HepG2 (cell line): ENCODE measurements at regions not wholly inside any gene's neighbourhood (a gene's known extent, or its start where the extent isn't known, plus 50 kb on each side); places are given as distances from the start of the nearest gene placed in this dataset.

Experiments used
- ATAC-seq: fragments of 200-7000 bp; cut with Tn5 transposase; 3 replicates; pipeline ENCODE4 v1.9.1; 2020; ENCODE audit warnings: mild to moderate bottlenecking, moderate library complexity
- BruUV-seq: library from RNA; stranded (reverse); fragments of 400-500 nt; replicated peaks from 2 replicates; lab custom pipeline; 2021; lab: Mats Ljungman, UMichigan
- CTCF ChIA-PET: fragments of 300-600 bp; formaldehyde crosslinking; extraction: SDS; loops from one replicate; lab custom pipeline; 2021; ENCODE audit warnings: low total read pairs, inconsistent platforms, low intra/inter-chr PET ratio; lab: Yijun Ruan, JAX
- POLR2A ChIA-PET: fragments of 350-600 bp; sonication (Branson Sonifier 250); formaldehyde crosslinking; loops from one replicate; lab custom pipeline; 2020; ENCODE audit warnings: antibody characterized with exemption, inconsistent platforms; lab: Yijun Ruan, JAX
- DNase-seq: peaks from one replicate; pipeline ENCODE4 v3.0.0-alpha.2; 2015; ENCODE audit warnings: low spot score
- FAIRE-seq: peaks from 3 replicates; lab custom pipeline; 2011; peaks lifted over from hg19 to GRCh38; lab: Jason Lieb, UNC
- H2AFZ ChIP-seq: one replicate; pipeline ENCODE4 v1.6.1; 2011; ENCODE audit warnings: low read length, inconsistent platforms
- H3K27ac ChIP-seq: fragments of 300-600 bp; 3 replicates; pipeline ENCODE4 v1.8.0; 2011; ENCODE audit warnings: mixed run types, mild to moderate bottlenecking, mixed read lengths, low read length, inconsistent platforms; ENCODE audit not compliant: insufficient read depth; ENCODE audit errors: extremely low read length
- H3K27me3 ChIP-seq, 2 experiments: fragments of 200-600 bp in 1 of 2; 2 replicates in 1 of 2; 3 replicates in 1 of 2; pipeline versions ENCODE4 v1.6.0 to v1.8.0; 2011; ENCODE audit warnings: low read length in 2 of 2, mild to moderate bottlenecking in 2 of 2, moderate library complexity in 2 of 2, inconsistent platforms in 1 of 2; ENCODE audit not compliant: insufficient read depth in 2 of 2, control insufficient read depth in 1 of 2
- H3K36me3 ChIP-seq, 2 experiments: fragments of 200-600 bp in 1 of 2; replicated peaks in 1 of 2; 2 replicates in 1 of 2; 3 replicates in 1 of 2; pipeline versions ENCODE4 v1.5.1 to v1.8.0; 2011; ENCODE audit warnings: low read length in 2 of 2, inconsistent platforms in 1 of 2; ENCODE audit not compliant: insufficient read depth in 2 of 2, control insufficient read depth in 1 of 2
- H3K4me1 ChIP-seq: 2 replicates; pipeline ENCODE4 v1.5.1; 2012; ENCODE audit warnings: low read length, inconsistent platforms; ENCODE audit not compliant: insufficient read depth
- H3K4me2 ChIP-seq: 2 replicates; pipeline ENCODE4 v1.6.0; 2011; ENCODE audit warnings: low read depth, low read length, inconsistent platforms
- H3K4me3 ChIP-seq, 3 experiments: fragments of 200-600 bp in 1 of 3; sonication (generic), shearing (Covaris generic) in 1 of 3; replicated peaks in 1 of 3; 2 replicates each; pipeline ENCODE4 v1.5.1; 2011 to 2016; ENCODE audit warnings: low read length in 3 of 3, inconsistent platforms in 2 of 3, low read depth in 2 of 3, mild to moderate bottlenecking in 2 of 3, control low read depth in 1 of 3, mixed read lengths in 1 of 3; ENCODE audit not compliant: insufficient read depth in 1 of 3
- H3K79me2 ChIP-seq: one replicate; pipeline ENCODE4 v1.6.1; 2011; ENCODE audit warnings: low read length, inconsistent platforms; ENCODE audit not compliant: insufficient read depth
- H3K9ac ChIP-seq: 2 replicates; pipeline ENCODE4 v1.6.0; 2011; ENCODE audit warnings: mild to moderate bottlenecking, low read depth, low read length, inconsistent platforms; ENCODE audit not compliant: insufficient read depth
- H3K9me3 ChIP-seq: 2 replicates; pipeline ENCODE4 v1.5.1; 2012; ENCODE audit warnings: mild to moderate bottlenecking, low read length
- H4K20me1 ChIP-seq: 2 replicates; pipeline ENCODE4 v1.6.0; 2011; ENCODE audit warnings: inconsistent platforms, mild to moderate bottlenecking, low read length, moderate library complexity; ENCODE audit not compliant: insufficient read depth
- ARNT2 ChIP-seq: sonication (generic); formaldehyde crosslinking; IDR thresholded peaks from 2 replicates; pipeline ENCODE4 v1.8.0; 2022; ENCODE audit warnings: mild to moderate bottlenecking, low read depth, missing genetic modification reagents, moderate library complexity
- NFE2 ChIP-seq: sonication (generic); formaldehyde crosslinking; IDR thresholded peaks from 2 replicates; pipeline ENCODE4 v1.4.0; 2020; ENCODE audit warnings: missing genetic modification reagents
- RARG ChIP-seq: sonication (generic); formaldehyde crosslinking; IDR thresholded peaks from 2 replicates; pipeline ENCODE4 v1.4.0; 2020; ENCODE audit warnings: low read depth, mild to moderate bottlenecking, missing genetic modification reagents
- REPIN1 ChIP-seq: sonication (generic); formaldehyde crosslinking; IDR thresholded peaks from 2 replicates; pipeline ENCODE4 v1.8.0; 2022; ENCODE audit warnings: missing genetic modification reagents, low read depth, mild to moderate bottlenecking, borderline replicate concordance
- ZBTB21 ChIP-seq: sonication (generic); formaldehyde crosslinking; IDR thresholded peaks from 2 replicates; pipeline ENCODE4 v1.4.0; 2020; ENCODE audit warnings: missing genetic modification reagents
- ZNF205 ChIP-seq: IDR thresholded peaks from 2 replicates; pipeline ENCODE4 v1.6.1; 2018; ENCODE audit warnings: missing biosample characterization, missing genetic modification reagents
- ZNF235 ChIP-seq: sonication (generic); formaldehyde crosslinking; IDR thresholded peaks from 2 replicates; pipeline ENCODE4 v1.8.1; 2023; ENCODE audit warnings: mild to moderate bottlenecking, missing genetic modification reagents, borderline replicate concordance
- ZNF431 ChIP-seq: sonication (generic); formaldehyde crosslinking; IDR thresholded peaks from 2 replicates; pipeline ENCODE4 v1.9.0; 2022; ENCODE audit warnings: missing genetic modification reagents, low read depth, mild to moderate bottlenecking, borderline replicate concordance
- ZNF546 ChIP-seq: sonication (generic); formaldehyde crosslinking; conservative IDR thresholded peaks from 2 replicates; pipeline ENCODE4 v1.8.1; 2023; ENCODE audit warnings: mild to moderate bottlenecking, missing genetic modification reagents
- ZNF652 ChIP-seq: IDR thresholded peaks from 2 replicates; pipeline ENCODE4 v1.6.1; 2016; ENCODE audit warnings: low read depth, borderline replicate concordance
- ZSCAN29 ChIP-seq: sonication (generic); formaldehyde crosslinking; conservative IDR thresholded peaks from 2 replicates; pipeline ENCODE4 v1.4.0; 2020; ENCODE audit warnings: mild to moderate bottlenecking, missing genetic modification reagents
- WGBS: methylation state at CpG from one replicate; pipeline ENCODE4 v1.1.6; 2017; ENCODE audit warnings: low lambda C conversion rate; 5-methylcytosine and 5-hydroxymethylcytosine counted together
- in situ Hi-C: cut with HindIII; loops from 2 replicates; pipeline ENCODE4 v1.10.0; 2017; ENCODE audit warnings: low pct_unique_long_range_greater_than_20kb; ENCODE audit not compliant: extremely low pct_ligation_motif_present
- intact Hi-C: fragments of 100-400 bp; cut with micrococcal nuclease; formaldehyde crosslinking; loops from one replicate; pipeline ENCODE4 v1.10.0; 2022; ENCODE audit not compliant: unreplicated experiment
- TF ChIP-seq, protein P1 (sequence below): sonication (generic); formaldehyde crosslinking; IDR thresholded peaks from 2 replicates; pipeline ENCODE4 v1.4.0; 2020; ENCODE audit warnings: mild to moderate bottlenecking, missing genetic modification reagents
- TF ChIP-seq, protein P2 (sequence below): sonication (generic); formaldehyde crosslinking; IDR thresholded peaks from 2 replicates; pipeline ENCODE4 v1.8.0; 2022; ENCODE audit warnings: mild to moderate bottlenecking, missing genetic modification reagents

DNA sequence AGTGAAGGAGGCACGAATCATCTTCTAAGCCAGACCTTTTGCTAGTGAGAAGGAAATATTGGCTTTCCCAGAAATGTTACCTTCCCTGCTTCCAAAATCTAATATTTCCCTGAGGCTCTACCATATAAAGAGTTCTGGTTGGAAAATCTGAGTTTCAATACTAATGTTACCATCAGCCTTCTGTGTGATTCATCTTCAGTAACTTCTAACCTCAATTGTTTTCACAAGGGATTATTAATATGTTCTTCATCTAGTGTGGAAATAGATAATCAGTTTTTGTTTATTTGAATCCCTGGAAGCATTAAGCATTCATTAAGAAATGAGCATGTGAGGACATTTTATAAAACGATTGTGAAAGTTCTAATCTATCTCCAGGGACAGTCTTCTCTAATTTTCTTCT lies 720.9 kb downstream of the AACS start:
- Histone ChIP-seq H2AFZ (no peak overlapping the region), H3K79me2 (no peaks in the 10 kb centered on the region), H3K4me2 (no peak overlapping the region), H3K27me3 (no peaks in the 10 kb centered on the region), H4K20me1 (no peaks in the 10 kb centered on the region), H3K9me3 (peaks cover 11% of the 10 kb centered on the region), H3K4me3 (no peak overlapping the region), H3K4me1 (no peaks in the 10 kb centered on the region), H3K36me3 (no peaks in the 10 kb centered on the region), H3K9ac (no peak overlapping the region), H3K27ac (no peak overlapping the region)
- CTCF ChIA-PET: no interaction called here
- ATAC-seq (no peak), FAIRE-seq (no peak), DNase-seq (no peak)
- WGBS: 0% methylated on average over 2 of the region's 2 CpGs
- no TSS peak for BruUV-seq
- in situ Hi-C loops (no loop called here), intact Hi-C loops (no loop called here)
- POLR2A ChIA-PET: no interaction called here
- no peak for TF ChIP-seq ZNF431 (CRISPR knock-in tag)
- TF ChIP-seq NFE2 (CRISPR knock-in tag): no peak
- TF ChIP-seq ZBTB21 (CRISPR knock-in tag): no peak
- TF ChIP-seq, protein P1, sequence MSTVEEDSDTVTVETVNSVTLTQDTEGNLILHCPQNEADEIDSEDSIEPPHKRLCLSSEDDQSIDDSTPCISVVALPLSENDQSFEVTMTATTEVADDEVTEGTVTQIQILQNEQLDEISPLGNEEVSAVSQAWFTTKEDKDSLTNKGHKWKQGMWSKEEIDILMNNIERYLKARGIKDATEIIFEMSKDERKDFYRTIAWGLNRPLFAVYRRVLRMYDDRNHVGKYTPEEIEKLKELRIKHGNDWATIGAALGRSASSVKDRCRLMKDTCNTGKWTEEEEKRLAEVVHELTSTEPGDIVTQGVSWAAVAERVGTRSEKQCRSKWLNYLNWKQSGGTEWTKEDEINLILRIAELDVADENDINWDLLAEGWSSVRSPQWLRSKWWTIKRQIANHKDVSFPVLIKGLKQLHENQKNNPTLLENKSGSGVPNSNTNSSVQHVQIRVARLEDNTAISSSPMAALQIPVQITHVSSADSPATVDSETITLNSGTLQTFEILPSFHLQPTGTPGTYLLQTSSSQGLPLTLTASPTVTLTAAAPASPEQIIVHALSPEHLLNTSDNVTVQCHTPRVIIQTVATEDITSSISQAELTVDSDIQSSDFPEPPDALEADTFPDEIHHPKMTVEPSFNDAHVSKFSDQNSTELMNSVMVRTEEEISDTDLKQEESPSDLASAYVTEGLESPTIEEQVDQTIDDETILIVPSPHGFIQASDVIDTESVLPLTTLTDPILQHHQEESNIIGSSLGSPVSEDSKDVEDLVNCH (CRISPR knock-in tag): no peak
- TF ChIP-seq RARG (CRISPR knock-in tag): no peak
- no peak for TF ChIP-seq ZSCAN29 (CRISPR knock-in tag)
- TF ChIP-seq ZNF652 (CRISPR knock-in tag): no peak
- TF ChIP-seq ZNF546 (CRISPR knock-in tag): no peak
- TF ChIP-seq, protein P2, sequence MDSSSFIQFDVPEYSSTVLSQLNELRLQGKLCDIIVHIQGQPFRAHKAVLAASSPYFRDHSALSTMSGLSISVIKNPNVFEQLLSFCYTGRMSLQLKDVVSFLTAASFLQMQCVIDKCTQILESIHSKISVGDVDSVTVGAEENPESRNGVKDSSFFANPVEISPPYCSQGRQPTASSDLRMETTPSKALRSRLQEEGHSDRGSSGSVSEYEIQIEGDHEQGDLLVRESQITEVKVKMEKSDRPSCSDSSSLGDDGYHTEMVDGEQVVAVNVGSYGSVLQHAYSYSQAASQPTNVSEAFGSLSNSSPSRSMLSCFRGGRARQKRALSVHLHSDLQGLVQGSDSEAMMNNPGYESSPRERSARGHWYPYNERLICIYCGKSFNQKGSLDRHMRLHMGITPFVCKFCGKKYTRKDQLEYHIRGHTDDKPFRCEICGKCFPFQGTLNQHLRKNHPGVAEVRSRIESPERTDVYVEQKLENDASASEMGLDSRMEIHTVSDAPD (CRISPR knock-in tag): no peak
- TF ChIP-seq ZNF235 (CRISPR knock-in tag): no peak
- TF ChIP-seq ARNT2 (CRISPR knock-in tag): no peak
- TF ChIP-seq REPIN1 (CRISPR knock-in tag): no peak
- TF ChIP-seq ZNF205 (CRISPR knock-in tag): no peak
